ENCODE measurements at regions not wholly inside any gene's neighbourhood (a gene's known extent, or its start where the extent isn't known, plus 50 kb on each side); places are given as distances from the start of the nearest gene placed in this dataset.
"Not testable (repeated sequence)": the region's sequence is repeated elsewhere in the genome, so short reads cannot be mapped to it uniquely, and the experiment has no call there.

- Histone ChIP-seq H3K27ac (ENCODE audit: low read depth in 2 of 2, low read length in 1 of 2) (no peak overlapping the region), H4K20me1 (ENCODE audit: insufficient read depth) (no peaks in the 10 kb centered on the region), H3K4me1 (ENCODE audit: control insufficient read depth in 1 of 2, insufficient read depth in 2 of 2, low read depth in 1 of 2, low read length in 1 of 2) (no peaks in the 10 kb centered on the region), H3K9me3 (no peaks in the 10 kb centered on the region), H2AFZ (ENCODE audit: low read depth) (peak overlapping the region; percentile 79; the same call in 1 of the 2 replicates), H3K9me2 (no peaks in the 10 kb centered on the region), H3K79me2 (ENCODE audit: insufficient read depth) (no peaks in the 10 kb centered on the region), H3K9ac (no peak overlapping the region), H3F3A (replicated peaks; ENCODE audit: insufficient read depth) (peaks cover 4% of the 10 kb centered on the region), H3K4me2 (no peak overlapping the region), H3K36me3 (replicated peaks in 1 of 2; ENCODE audit: control insufficient read depth in 1 of 2, insufficient read depth in 2 of 2, low read length in 1 of 2) (no peaks in the 10 kb centered on the region), H3K27me3 (ENCODE audit: insufficient read depth) (no peaks in the 10 kb centered on the region), H3K4me3 (ENCODE audit: low read depth in 2 of 2, low read length in 1 of 2) (no peak overlapping the region)
- POLR2A ChIA-PET, result no interaction called here
- no peak for TF ChIP-seq EZH2phosphoT487 (IDR thresholded peaks at IDR 0.05; ENCODE audit: borderline replicate concordance, low read depth)
- no peak for TF ChIP-seq ELF1 (IDR thresholded peaks at IDR 0.05)
- TF ChIP-seq USF2 (IDR thresholded peaks at IDR 0.05; ENCODE audit: borderline replicate concordance, low read depth, low read length), result no peak
- TF ChIP-seq RFX5 (IDR thresholded peaks at IDR 0.05; ENCODE audit: low read length), result no peak
- TF ChIP-seq FOXM1 (IDR thresholded peaks at IDR 0.05; ENCODE audit: low read depth), result no peak
- DNase-seq, result no peak
- 74% methylated on average over 6 of the region's 6 CpGs for WGBS (ENCODE audit: low lambda C conversion rate)
- CTCF ChIA-PET, result interaction anchor here (1.9 kb wide), 1 partner anchor 183 kb away, joined by 5 read pairs; no protein-coding TSS in a partner anchor
These were observed 97.7 kb upstream of the CAB39 start for GRCh38 chr2:230614913-230615332.

GRCh38 chr2:230617256-230617706 lies 95.4 kb upstream of the CAB39 start:
- H3K27me3 ChIP-seq (ENCODE audit: insufficient read depth); H3K9me2 ChIP-seq; POLR2A ChIA-PET; H3K4me3 ChIP-seq (ENCODE audit: low read depth in 2 of 2, low read length in 1 of 2); H3K9me3 ChIP-seq; H2AFZ ChIP-seq (ENCODE audit: low read depth); DNase-seq; H3K36me3 ChIP-seq (replicated peaks in 1 of 2; ENCODE audit: control insufficient read depth in 1 of 2, insufficient read depth in 2 of 2, low read length in 1 of 2); H3K79me2 ChIP-seq (ENCODE audit: insufficient read depth); H3F3A ChIP-seq (replicated peaks; ENCODE audit: insufficient read depth); H3K4me1 ChIP-seq (ENCODE audit: control insufficient read depth in 1 of 2, insufficient read depth in 2 of 2, low read depth in 1 of 2, low read length in 1 of 2); H3K9ac ChIP-seq; CTCF ChIA-PET; H3K4me2 ChIP-seq; H4K20me1 ChIP-seq (ENCODE audit: insufficient read depth): not testable (repeated sequence)
- 0 out of 2 replicates have a peak, but pooled peaks have one; percentile 8 for TF ChIP-seq FOSL2 (IDR thresholded peaks at IDR 0.05; ENCODE audit: borderline replicate concordance, low read depth)
- peak overlapping the region in 1 of 2 experiments; percentile 49; a peak in 2 of 4 replicates for H3K27ac ChIP-seq (ENCODE audit: low read depth in 2 of 2, low read length in 1 of 2)
- WGBS (ENCODE audit: low lambda C conversion rate), result 68% methylated on average over 11 of the region's 11 CpGs

DNA sequence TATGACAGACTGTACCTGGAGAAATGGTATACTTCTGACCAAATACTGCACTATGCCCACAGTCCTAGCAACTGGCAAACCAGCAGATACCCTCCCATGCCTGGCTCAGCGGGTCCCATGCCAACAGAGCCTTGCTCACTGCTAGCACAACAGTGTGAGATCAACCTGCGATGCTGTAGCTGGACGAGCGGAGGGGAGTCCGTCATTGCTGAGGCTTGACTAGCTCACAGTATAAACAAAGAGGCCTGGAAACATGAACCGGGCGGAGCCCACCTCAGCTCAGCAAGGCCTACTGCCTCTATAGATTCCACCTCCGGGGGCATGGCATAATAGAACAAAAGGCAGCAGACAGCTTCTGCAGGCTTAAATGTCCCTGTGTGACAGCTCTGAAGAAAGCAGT lies 93.2 kb upstream of the CAB39 start:
- Histone ChIP-seq H3K9me3 (no peaks in the 10 kb centered on the region), H3K9me2 (no peaks in the 10 kb centered on the region), H3K4me2 (no peak overlapping the region), H3K9ac (no peak overlapping the region), H3K27ac (ENCODE audit: low read depth in 2 of 2, low read length in 1 of 2) (no peak overlapping the region), H3K27me3 (ENCODE audit: insufficient read depth) (no peaks in the 10 kb centered on the region), H4K20me1 (ENCODE audit: insufficient read depth) (no peaks in the 10 kb centered on the region), H2AFZ (ENCODE audit: low read depth) (no peak overlapping the region), H3K36me3 (replicated peaks in 1 of 2; ENCODE audit: control insufficient read depth in 1 of 2, insufficient read depth in 2 of 2, low read length in 1 of 2) (no peaks in the 10 kb centered on the region), H3K4me1 (ENCODE audit: control insufficient read depth in 1 of 2, insufficient read depth in 2 of 2, low read depth in 1 of 2, low read length in 1 of 2) (no peaks in the 10 kb centered on the region), H3F3A (replicated peaks; ENCODE audit: insufficient read depth) (peaks cover 4% of the 10 kb centered on the region), H3K4me3 (ENCODE audit: low read depth in 2 of 2, low read length in 1 of 2) (no peak overlapping the region), H3K79me2 (ENCODE audit: insufficient read depth) (no peaks in the 10 kb centered on the region)
- DNase-seq, result no peak
- 68% methylated on average over 8 of the region's 8 CpGs for WGBS (ENCODE audit: low lambda C conversion rate)
- ChIA-PET CTCF (no interaction called here), POLR2A (no interaction called here)
- TF ChIP-seq, protein P1, sequence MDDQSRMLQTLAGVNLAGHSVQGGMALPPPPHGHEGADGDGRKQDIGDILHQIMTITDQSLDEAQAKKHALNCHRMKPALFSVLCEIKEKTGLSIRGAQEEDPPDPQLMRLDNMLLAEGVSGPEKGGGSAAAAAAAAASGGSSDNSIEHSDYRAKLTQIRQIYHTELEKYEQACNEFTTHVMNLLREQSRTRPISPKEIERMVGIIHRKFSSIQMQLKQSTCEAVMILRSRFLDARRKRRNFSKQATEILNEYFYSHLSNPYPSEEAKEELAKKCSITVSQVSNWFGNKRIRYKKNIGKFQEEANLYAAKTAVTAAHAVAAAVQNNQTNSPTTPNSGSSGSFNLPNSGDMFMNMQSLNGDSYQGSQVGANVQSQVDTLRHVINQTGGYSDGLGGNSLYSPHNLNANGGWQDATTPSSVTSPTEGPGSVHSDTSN (IDR thresholded peaks at IDR 0.05), result no peak
- TF ChIP-seq FOXJ3 (CRISPR knock-in tag; IDR thresholded peaks at IDR 0.05) (no peak), USF1 (IDR thresholded peaks at IDR 0.05; ENCODE audit: borderline replicate concordance, low read depth) (no peak), NFIC (IDR thresholded peaks at IDR 0.05; ENCODE audit: borderline replicate concordance) (no peak), TCF12 (IDR thresholded peaks at IDR 0.05) (no peak)
- TF ChIP-seq, protein P2, sequence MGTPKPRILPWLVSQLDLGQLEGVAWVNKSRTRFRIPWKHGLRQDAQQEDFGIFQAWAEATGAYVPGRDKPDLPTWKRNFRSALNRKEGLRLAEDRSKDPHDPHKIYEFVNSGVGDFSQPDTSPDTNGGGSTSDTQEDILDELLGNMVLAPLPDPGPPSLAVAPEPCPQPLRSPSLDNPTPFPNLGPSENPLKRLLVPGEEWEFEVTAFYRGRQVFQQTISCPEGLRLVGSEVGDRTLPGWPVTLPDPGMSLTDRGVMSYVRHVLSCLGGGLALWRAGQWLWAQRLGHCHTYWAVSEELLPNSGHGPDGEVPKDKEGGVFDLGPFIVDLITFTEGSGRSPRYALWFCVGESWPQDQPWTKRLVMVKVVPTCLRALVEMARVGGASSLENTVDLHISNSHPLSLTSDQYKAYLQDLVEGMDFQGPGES (IDR thresholded peaks at IDR 0.05; ENCODE audit: low read depth, low read length), result no peak
- TF ChIP-seq, protein P3, sequence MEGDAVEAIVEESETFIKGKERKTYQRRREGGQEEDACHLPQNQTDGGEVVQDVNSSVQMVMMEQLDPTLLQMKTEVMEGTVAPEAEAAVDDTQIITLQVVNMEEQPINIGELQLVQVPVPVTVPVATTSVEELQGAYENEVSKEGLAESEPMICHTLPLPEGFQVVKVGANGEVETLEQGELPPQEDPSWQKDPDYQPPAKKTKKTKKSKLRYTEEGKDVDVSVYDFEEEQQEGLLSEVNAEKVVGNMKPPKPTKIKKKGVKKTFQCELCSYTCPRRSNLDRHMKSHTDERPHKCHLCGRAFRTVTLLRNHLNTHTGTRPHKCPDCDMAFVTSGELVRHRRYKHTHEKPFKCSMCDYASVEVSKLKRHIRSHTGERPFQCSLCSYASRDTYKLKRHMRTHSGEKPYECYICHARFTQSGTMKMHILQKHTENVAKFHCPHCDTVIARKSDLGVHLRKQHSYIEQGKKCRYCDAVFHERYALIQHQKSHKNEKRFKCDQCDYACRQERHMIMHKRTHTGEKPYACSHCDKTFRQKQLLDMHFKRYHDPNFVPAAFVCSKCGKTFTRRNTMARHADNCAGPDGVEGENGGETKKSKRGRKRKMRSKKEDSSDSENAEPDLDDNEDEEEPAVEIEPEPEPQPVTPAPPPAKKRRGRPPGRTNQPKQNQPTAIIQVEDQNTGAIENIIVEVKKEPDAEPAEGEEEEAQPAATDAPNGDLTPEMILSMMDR (IDR thresholded peaks at IDR 0.05), result no peak
